ENCODE measurements at regions not wholly inside any gene's neighbourhood (a gene's known extent, or its start where the extent isn't known, plus 50 kb on each side); places are given as distances from the start of the nearest gene placed in this dataset. TPM values are rescaled to one million over a fixed set of nuclear protein-coding genes. Genes with fewer than 3 reads are reported as not detected.

Small RNA genes in the stretch of these regions (microRNA-seq; reads per million reads assigned to microRNA genes)
- gene MIR3924, result not detected

All from MCF 10A (cell line).